ENCODE measurements at regions not wholly inside any gene's neighbourhood (a gene's known extent, or its start where the extent isn't known, plus 50 kb on each side); places are given as distances from the start of the nearest gene placed in this dataset.

GRCh38 chr11:12604557-12605153 is 69.6 kb upstream of the TEAD1 start:
- peaks cover 10% of the 10 kb centered on the region for H3K27me3 Mint-ChIP-seq
- CTCF ChIA-PET = no interaction called here
- no CpG with 5 or more reads among the region's 1 CpG for WGBS (ENCODE audit: insufficient coverage)
- Histone ChIP-seq H3K4me2 (replicated peaks; ENCODE audit: low read depth, low read length, poor library complexity, severe bottlenecking) (no peak overlapping the region), H3K9me3 (ENCODE audit: control extremely low read depth in 1 of 3, control insufficient read depth in 2 of 3, insufficient read depth in 1 of 3, low read length in 2 of 3) (no peaks in the 10 kb centered on the region), H3K36me3 (replicated peaks in 1 of 2; ENCODE audit: control extremely low read depth in 1 of 2, control insufficient read depth in 1 of 2, extremely low read depth in 1 of 2, insufficient read depth in 2 of 2, low read length in 1 of 2) (no peaks in the 10 kb centered on the region), H3K27me3 (replicated peaks in 1 of 4; ENCODE audit: control extremely low read depth in 1 of 4, control insufficient read depth in 3 of 4, insufficient read depth in 4 of 4, low read length in 3 of 4) (peaks cover 0 to 4% (median 0%) of the 10 kb centered on the region in 4 experiments), H3K27ac (ENCODE audit: low read length in 2 of 2) (no peak overlapping the region), H3K79me2 (ENCODE audit: control insufficient read depth, insufficient read depth, low read length) (no peaks in the 10 kb centered on the region), H4K20me1 (ENCODE audit: control insufficient read depth, insufficient read depth, low read length, poor library complexity, severe bottlenecking) (no peaks in the 10 kb centered on the region), H3K9ac (ENCODE audit: low read length) (no peak overlapping the region), H2AFZ (ENCODE audit: insufficient read depth, low read depth, low read length, poor library complexity, severe bottlenecking) (no peak overlapping the region), H3K4me1 (ENCODE audit: control insufficient read depth in 2 of 2, insufficient read depth in 2 of 2, low read length in 2 of 2) (no peaks in the 10 kb centered on the region), H3K4me3 (ENCODE audit: control extremely low read depth in 1 of 5, extremely low read depth in 1 of 5, insufficient read depth in 1 of 5, low read depth in 2 of 5, low read length in 4 of 5) (no peak overlapping the region)
- no peaks in the 10 kb centered on the region for H3K9me3 Mint-ChIP-seq (ENCODE audit: insufficient read depth)
- H3K4me3 Mint-ChIP-seq = no peak overlapping the region
- TF ChIP-seq EZH2 (IDR thresholded peaks at IDR 0.05; ENCODE audit: borderline replicate concordance, insufficient read depth, low read depth, low read length, poor library complexity, severe bottlenecking) (no peak), CTCF (IDR thresholded peaks at IDR 0.05) (no peak)
- H3K27ac Mint-ChIP-seq = no peak overlapping the region
- ATAC-seq (ENCODE audit: low read depth) = no peak
- H3K4me1 Mint-ChIP-seq = no peaks in the 10 kb centered on the region
- DNase-seq = no peak
- POLR2A ChIA-PET = no interaction called here
- intact Hi-C loops (cut with micrococcal nuclease) = no loop called here

GRCh38 chr11:12606597-12606996 is 67.6 kb upstream of the TEAD1 start:
- no peak for DNase-seq
- intact Hi-C loops (cut with micrococcal nuclease) = no loop called here
- no peaks in the 10 kb centered on the region for H3K4me1 Mint-ChIP-seq

More at GRCh38 chr11:12606597-12606996, 67.6 kb upstream of the TEAD1 start:
- 80% methylated on average over 1 of the region's 2 CpGs for WGBS (ENCODE audit: insufficient coverage)
- Histone ChIP-seq H2AFZ (ENCODE audit: insufficient read depth, low read depth, low read length, poor library complexity, severe bottlenecking) (no peak overlapping the region), H3K9me3 (ENCODE audit: control extremely low read depth in 1 of 3, control insufficient read depth in 2 of 3, insufficient read depth in 1 of 3, low read length in 2 of 3) (peaks cover 0 to 11% (median 11%) of the 10 kb centered on the region in 3 donors), H3K4me1 (ENCODE audit: control insufficient read depth in 2 of 2, insufficient read depth in 2 of 2, low read length in 2 of 2) (no peaks in the 10 kb centered on the region), H3K9ac (ENCODE audit: low read length) (no peak overlapping the region), H3K27me3 (replicated peaks in 1 of 4; ENCODE audit: control extremely low read depth in 1 of 4, control insufficient read depth in 3 of 4, insufficient read depth in 4 of 4, low read length in 3 of 4) (peaks cover 0 to 4% (median 0%) of the 10 kb centered on the region in 4 experiments), H3K27ac (ENCODE audit: low read length in 2 of 2) (no peak overlapping the region), H3K4me2 (replicated peaks; ENCODE audit: low read depth, low read length, poor library complexity, severe bottlenecking) (no peak overlapping the region), H4K20me1 (ENCODE audit: control insufficient read depth, insufficient read depth, low read length, poor library complexity, severe bottlenecking) (no peaks in the 10 kb centered on the region), H3K36me3 (replicated peaks in 1 of 2; ENCODE audit: control extremely low read depth in 1 of 2, control insufficient read depth in 1 of 2, extremely low read depth in 1 of 2, insufficient read depth in 2 of 2, low read length in 1 of 2) (no peaks in the 10 kb centered on the region), H3K79me2 (ENCODE audit: control insufficient read depth, insufficient read depth, low read length) (no peaks in the 10 kb centered on the region), H3K4me3 (ENCODE audit: control extremely low read depth in 1 of 5, extremely low read depth in 1 of 5, insufficient read depth in 1 of 5, low read depth in 2 of 5, low read length in 4 of 5) (no peak overlapping the region)
- Mint-ChIP-seq H3K27me3 (peaks cover 10% of the 10 kb centered on the region), H3K4me3 (no peak overlapping the region), H3K27ac (no peak overlapping the region), H3K9me3 (ENCODE audit: insufficient read depth) (peaks cover 6% of the 10 kb centered on the region)
- CTCF ChIA-PET = no interaction called here
- TF ChIP-seq EZH2 (IDR thresholded peaks at IDR 0.05; ENCODE audit: borderline replicate concordance, insufficient read depth, low read depth, low read length, poor library complexity, severe bottlenecking) (no peak), CTCF (IDR thresholded peaks at IDR 0.05) (no peak)
- POLR2A ChIA-PET = no interaction called here
- no peak for ATAC-seq (ENCODE audit: low read depth)

Data from B cell (primary cell).